HG03175 (cell line): ENCODE measurements at regions not wholly inside any gene's neighbourhood (a gene's known extent, or its start where the extent isn't known, plus 50 kb on each side); places are given as distances from the start of the nearest gene placed in this dataset.

ENCODE experiments used
- ATAC-seq: cut with Tn5 transposase; IDR thresholded peaks from one replicate; pipeline ENCODE4 v1.9.1; 2021; ENCODE audit warnings: mild to moderate bottlenecking, moderate library complexity; ENCODE audit not compliant: unreplicated experiment

DNA sequence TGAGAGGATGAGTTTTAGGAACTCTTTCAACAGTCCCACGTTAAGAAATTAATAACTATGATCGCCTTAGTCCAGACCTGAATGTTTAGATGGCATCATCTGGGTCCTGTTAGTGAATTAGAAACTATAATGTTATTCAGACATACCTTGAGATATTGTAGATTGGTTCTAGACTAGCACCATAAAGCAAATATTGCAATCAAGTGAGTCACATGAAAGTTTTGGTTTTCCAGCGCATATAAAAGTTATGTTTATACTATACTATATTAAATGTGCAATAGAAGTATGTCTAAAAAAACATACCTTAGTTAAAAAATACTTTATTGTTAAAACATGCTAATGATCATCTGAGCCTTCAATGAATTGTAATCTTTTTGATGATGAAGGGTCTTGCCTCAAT lies 106.6 kb upstream of the ATP2B1 start:
- no peak for ATAC-seq

DNA sequence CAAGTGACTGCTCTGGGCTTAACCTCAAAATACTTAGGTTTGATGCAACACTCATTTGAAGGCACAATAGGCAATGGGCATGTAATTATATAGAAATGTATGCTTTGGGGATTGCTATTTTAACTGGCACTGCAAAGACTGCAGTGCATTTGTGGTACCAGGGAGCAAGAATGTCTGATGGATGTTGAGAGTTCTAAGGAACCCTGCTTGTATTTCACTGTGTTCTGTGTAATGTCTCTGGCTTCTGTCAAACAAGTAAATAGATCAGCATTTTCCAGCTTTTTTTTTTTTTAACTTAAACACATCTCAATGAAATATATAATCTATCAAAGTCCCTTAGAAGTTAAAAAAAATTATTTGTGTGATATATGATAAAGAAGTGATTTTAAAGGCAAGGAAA lies 94.8 kb upstream of the ATP2B1 start:
- ATAC-seq: no peak

DNA sequence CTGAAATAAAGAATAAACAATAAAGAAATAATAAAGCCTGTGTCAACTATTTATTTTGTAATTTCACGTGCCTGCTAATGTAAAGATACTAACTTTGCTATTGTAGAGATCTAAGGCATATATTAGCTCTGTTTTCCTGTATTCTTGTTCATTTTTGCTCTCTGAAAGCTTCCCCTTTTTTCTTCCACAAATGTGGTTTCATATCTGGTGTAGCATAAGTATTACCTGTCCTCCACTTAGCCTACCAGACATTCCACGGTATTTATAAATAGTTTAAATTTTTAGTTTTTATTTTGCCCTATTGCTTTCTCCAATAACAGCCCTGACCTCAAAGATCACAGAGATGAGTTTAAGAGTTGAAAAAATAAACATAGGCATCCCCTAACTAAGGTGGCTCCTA lies 92.6 kb upstream of the ATP2B1 start:
- ATAC-seq: no peak

DNA sequence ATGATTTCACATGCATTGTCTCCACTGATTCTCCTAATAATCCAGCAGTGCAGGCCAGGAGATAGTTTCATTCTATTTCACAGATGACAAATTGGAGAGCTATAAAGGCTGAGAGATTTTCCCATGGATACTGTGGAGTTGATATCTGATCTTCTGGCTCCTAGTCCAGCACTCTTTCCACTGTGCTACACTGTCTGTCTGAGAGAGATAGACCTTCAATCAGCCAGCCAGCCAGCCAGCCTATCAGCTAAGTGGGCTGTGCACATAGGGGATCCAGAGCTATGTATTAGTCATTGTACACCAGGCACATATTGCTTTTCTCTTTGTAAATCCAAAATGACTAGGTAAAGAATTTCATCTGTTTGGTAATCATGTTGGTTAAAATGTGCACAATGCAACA lies 91.8 kb upstream of the ATP2B1 start:
- ATAC-seq: no peak

DNA sequence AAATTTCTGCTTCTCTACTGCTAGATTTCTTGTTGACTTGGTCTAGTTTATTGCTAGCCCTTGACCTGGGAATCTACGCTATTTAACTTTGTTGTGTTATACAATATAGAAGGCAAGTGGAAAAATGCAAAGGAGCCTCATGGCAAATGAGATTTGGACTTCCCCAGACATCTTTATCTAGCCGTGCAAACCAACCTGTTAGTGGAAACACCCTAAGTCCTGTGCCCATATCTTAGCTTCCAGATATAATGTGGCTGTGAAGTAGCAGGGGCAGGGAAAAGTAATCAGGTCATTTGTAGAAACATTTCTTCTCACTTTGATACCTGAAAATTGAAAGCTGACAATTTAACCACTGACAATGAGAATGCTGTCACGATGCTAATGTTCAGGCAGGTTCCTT lies 90.7 kb upstream of the ATP2B1 start:
- ATAC-seq: no peak

DNA sequence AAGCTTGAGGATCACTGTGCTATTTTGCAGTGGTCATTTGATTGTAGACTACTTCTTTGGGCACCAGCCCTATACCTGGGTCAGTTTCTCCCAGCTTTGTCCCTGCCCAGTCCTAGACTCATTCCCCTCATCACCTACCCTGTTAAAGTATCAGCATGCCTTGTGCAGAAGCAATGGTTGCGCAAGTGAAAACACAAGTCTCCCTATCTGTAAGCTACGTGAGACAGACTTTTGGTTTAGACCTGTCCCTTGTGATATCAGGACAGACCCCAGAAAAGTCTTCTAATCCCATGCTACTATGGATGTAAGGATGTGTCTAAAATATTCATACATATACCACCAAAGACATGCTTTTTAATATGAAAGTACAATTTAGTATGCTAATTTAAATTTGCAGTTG lies 88.8 kb upstream of the ATP2B1 start:
- no peak for ATAC-seq

DNA sequence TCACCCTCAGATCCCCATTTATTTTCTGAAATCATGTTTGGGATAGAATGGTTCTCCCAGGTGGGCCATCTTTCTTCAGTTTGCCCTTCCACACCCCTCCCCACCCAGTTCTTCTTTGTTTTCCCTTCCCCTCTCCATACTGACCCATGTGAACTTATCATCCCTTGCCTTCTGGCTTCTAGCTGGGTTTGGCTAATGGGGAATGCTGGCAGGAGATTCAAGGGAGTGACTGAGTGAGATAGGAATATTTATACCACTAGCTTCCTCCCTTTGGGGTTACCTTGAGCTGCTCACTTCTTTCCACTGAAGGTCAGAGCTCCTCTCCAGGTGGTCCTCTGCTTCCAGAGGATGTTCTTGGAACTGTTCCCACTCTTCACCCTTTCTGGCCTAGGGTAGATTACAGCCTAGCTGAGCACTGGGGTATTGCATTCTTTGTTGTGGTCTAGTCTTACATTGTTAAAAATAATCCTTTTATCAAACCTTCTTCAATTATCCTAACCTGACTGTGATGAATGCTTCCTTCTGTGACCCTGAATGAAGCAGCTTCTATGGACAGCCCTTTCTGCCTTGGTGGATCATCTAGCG lies 88.3 kb upstream of the ATP2B1 start:
- no peak for ATAC-seq

DNA sequence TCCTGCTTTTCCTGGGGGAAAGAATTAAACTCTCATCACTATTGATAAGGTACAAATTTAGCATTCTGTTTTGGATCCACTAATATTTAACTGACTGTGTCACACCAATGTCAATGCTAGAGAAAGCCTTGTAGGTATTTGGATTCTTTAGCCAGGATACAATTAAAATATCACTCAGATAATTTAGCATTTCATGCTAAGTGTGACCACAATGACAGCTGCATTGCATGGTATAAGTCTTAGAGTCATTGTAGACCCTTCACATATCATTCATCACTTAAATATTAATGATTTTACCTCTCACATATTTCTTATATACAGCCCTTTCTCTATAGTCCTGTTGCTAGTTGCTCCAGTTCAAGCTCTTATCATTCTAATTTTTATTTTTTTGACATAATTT lies 85.3 kb upstream of the ATP2B1 start:
- no peak for ATAC-seq

DNA sequence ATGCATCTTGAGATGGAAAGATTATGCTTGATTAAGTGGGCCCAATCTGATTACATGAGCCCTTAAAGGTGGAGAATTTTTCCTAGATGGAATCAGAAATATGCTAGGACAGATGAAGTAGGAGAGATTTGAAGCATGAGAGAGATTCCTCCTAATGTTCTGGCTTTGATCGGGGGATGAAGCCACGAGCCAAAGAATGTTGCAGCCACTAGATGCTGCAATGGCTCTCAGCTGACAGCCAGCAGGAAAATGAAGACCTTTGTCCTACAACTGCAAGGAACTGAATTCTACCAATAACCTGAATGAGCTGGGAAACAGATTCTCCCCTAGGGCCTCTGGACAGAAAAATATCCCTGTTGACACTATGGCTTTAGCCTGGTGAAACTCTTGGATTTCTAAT lies 82.6 kb upstream of the ATP2B1 start:
- ATAC-seq: no peak

DNA sequence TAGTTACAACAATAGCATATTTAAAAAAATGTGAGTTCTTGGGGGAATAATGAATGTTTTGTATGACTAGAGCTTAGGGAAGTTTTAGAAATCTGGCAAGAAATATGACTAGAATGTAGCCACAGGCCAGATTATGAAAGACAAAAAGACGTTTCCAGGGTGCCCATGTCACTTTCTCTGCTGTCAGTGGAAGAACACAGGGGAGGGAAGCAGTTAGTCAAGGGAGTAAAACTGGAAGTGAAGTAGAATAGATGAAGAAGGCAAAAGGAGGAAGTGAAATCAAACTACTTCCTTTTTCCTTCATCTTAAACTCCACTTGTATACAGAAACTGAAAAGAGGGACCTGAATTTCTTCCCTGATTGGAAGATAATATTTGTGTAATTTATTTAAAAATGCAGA lies 81.2 kb upstream of the ATP2B1 start:
- ATAC-seq: peak; percentile 84

DNA sequence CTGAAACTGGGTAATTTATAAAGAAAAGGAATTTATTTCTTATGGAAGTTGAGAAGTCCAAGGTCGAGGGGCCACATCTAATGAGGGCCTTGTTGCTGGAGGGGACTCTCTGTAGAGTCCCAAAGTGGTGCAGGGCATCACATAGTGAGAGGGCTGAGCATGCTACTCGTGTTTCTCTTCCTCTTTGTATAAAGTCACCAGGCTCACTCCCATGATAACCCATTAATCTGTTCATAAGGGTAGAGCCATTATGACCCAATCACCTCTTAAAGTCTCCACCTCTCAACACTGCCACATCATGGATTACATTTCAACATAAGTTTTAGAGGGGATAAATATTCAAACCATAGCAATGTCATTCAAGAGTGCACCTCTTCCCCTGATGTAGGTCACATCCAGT lies 79.1 kb upstream of the ATP2B1 start:
- ATAC-seq: no peak

DNA sequence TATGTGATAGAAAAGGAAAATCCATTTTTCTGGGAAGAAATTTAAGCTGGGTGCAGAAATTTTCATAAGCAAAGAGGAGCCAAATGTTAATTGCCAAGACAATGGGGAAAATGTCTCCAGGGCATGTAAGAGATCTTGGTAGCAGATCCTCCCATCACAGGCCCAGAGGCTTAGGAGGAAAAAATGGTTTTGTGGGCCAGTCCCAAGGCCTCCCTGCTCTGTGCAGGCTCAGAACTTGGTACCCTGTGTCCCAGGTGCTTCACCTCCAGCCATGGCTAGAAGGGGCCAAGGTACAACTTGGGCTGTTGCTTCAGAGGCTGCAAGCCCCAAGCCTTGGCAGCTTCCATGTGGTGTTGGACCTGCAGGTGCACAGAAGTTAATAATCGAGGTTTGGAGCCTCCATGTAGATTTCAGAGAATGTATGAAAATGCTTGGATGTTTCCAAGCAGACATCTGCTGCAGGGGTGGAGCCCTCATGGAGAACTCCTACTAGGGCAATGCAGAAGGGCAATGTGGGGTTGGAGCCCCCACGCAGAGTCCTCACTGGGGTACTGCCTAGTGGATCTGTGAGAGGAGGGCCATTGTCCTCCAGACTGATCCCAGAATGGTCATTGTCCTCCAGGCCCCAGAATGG lies 77.7 kb upstream of the ATP2B1 start:
- no peak for ATAC-seq

DNA sequence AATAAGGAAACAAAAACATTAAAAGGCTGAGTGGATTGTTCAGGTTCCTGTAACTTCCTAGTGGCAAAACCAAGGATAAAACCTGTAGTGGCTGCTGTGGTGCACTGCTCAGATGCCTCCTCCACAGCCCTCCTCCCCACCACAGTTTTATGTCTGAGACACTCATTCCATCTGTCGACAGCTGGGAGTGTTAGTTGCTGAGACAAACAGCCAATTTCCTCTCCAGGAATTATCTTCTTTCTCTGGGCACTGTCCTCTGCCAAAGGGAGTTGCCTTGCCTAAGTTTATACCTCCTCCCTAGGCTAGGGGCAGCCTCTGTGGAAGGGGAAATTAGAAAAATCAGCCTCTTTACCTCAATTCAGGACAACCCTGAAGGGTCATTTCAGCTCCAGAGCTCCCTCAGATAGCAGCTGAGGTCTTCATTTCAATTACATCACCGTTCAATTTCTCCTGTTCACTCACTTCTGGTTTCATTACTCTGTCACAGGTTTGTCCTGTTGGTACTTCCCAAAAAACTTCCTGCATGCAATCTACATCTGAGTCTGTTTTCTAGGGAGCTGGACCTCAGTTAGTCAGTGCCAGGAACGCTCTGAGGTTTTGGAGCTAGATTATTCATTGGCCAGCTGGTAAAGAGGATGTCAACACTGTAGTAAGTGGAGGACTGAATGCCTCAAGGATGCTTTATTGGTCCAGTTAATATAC lies 74.9 kb upstream of the ATP2B1 start:
- no peak for ATAC-seq

DNA sequence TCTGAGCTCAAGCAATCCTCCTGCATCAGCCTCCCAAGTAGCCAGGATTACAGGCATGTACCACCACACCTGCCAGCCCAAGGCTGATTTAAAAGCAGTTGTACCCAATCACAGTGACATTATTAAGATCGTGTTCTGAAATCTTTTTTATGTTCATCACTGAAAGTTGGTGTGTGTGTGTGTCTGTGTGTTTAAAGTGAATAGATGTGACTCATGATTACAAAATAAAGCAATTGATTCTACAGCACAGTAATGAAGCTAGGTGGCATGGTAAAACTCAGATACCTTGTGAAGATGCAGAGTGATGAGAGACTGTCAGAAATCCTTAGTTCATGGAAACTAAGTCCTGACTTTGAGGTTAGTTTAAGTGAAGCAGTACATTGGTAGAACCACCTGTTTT lies 74.2 kb upstream of the ATP2B1 start:
- ATAC-seq: no peak

DNA sequence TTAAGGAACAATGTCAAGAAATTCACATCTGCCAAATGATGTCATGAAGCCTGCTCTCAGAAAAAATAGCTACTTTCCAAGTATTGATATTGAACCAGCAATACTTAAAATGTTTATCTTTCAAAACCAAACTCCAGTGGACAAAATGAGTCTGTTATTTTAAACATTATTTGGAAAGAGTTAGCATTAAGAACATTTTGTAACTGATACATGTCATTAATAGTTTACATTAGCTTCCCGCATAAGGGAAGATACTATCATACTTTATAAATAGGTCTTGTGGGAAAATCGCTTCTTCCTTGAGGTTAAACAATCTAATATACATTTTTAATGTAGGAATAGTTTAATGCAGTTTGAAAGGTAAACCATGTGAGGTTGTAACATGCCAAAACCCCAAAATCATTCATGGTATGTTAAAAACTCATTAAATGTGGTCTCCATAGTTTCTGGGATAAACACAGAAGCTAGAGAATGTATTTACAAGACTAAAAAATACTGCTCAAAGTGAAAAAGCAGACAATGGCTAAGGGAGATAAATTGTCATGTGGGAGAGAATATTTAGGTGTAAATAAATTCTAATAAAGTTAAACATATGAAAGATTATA lies 73.4 kb upstream of the ATP2B1 start:
- no peak for ATAC-seq

DNA sequence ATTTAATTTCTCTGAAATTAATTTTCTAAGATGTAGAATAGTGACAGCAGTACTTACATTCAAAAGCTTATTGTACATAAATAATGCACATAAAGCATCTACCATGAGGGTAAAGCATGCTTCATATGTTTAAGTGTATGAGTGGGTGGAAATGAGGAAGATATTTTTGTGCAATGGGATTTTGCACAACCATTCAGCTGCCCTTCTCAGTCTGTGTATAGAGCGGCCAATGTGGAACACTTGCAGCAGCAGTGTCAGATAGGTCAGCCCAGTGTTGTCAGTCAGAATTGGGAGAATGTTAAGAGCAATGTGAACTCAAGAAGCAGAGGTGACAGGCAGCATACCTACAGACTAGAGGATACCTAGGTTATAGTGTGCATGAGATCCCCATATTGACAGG lies 72.5 kb upstream of the ATP2B1 start:
- ATAC-seq: no peak

DNA sequence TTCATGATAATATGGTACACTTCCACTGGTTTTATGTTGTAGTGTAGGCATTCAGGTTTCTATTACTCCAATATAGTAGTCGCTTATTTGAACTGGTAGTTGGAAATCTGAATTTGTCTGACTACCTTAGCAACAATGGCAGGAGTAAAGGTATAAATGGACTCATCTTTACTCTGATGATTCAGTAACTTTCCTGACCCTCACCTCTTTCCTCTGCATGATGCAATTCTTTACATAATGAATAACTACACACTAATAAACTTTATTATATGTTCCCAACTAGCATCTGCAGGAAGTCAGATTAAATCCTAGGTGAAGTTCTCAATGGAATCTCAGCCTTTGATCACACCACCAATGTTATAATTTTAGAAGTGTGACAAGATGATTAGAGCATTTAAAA lies 70.5 kb upstream of the ATP2B1 start:
- ATAC-seq: no peak

DNA sequence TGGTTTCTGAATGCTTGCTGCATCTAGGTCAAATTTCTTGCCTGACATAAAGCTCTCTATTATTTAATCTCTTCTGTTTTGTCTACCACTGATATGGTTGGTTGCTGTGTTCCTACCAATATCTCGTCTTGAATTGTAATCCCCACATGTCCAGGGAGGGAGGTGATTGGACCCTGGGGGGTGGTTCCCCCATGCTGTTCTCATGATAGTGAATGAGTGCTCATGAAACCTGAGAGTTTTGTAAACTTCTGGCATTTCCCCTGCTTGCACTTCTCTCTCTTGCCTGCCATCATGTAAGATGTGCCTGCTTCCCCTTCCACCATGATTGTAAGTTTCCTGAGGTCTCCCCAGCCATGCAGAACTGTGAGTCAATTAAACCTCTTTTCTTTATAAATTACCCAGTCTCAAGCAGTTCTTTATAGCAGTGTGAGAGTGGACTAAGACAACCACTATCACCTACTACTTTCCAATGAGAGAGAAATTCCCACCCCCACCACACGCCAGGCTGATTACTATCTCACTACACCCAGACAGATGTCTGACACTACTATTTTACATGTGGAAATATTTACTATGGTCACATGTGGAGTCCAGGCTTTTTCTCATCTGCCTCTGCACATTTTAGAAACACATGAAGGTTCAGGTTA lies 69.2 kb upstream of the ATP2B1 start:
- ATAC-seq: no peak

DNA sequence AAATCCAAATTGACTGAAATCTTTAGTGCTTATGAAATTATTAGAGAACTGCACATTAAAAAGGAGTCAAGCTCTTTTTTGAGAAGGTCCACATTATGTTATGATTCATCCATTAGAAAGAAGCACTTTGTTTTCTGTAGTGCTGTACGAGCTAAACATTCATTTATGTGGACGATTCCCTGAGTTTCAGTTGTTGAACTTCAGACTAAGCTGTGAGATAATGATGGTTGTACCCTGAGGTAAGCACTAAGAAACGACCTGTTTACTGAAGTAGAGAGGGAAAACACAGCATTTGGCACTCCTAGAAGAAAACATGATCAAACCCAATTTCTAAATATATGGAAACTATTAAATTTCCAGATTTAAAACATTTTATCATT lies 67.3 kb upstream of the ATP2B1 start:
- no peak for ATAC-seq

DNA sequence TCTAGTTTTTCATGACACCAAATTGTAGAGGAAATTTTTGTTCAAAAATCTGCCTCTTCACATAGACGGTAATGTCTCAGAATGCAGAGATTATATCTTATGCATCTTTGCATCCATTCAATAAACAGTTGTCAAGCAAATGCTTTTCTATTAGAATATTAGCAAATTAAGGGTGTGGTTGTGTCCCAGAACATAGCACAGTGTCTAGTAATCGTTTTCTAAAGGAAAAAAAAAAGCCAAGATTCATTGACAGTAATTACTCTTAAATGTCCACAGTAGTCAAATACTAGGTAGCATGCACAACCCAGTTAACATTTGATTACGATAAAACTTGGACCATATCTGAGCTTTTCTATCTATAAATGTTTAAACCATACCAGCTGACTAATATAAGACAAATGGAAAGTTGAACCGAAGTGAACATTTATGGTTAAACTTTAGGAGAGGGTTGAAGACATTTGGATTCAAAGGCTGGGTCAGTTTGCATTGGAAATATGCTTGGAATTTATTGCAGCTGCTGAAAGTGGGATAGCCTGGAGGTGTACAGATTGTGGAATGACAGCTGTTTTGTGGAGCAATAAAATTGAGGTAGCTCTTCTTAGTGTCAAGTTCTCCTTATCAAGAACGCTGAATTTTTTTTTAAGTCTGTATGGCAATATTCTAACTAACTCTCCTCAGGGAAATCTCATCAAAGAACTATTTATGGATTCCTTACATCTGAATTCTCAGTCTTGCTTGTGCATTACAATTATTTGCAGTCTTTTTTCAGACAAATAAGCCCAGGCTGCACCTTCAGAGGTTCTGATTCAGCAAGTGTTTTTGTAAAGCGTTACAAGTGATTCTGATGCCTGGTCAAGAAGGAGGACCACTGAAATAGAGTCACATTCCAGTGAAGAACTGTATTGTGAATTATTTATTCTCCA lies 66.7 kb upstream of the ATP2B1 start:
- no peak for ATAC-seq

DNA sequence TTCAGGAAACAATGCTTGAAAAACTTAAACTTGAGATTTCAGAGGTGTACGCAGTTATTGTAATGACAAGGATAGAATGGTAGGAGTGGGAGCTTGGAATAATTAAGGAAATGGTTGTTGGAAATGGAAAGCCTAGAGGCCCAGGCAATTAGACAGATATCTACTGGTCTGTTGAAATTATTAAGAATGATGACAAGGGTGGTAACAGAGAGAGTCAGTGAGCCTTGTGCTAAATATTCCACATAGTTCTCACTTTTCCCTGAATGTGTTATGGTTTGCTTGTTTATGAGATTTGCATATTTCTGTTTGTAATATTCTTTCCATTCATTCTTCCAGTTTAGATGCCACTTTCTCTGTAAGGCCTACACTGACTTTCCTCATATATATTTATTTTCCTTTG lies 66.0 kb upstream of the ATP2B1 start:
- no peak for ATAC-seq
